LNCAP (cell line): ENCODE measurements at regions not wholly inside any gene's neighbourhood (a gene's known extent, or its start where the extent isn't known, plus 50 kb on each side); places are given as distances from the start of the nearest gene placed in this dataset.

Experiments
- CTCF ChIP-seq: fragments of 450-650 bp; IDR thresholded peaks from 2 replicates; pipeline ENCODE4 v1.5.1; 2017; ENCODE audit warnings: mild to moderate bottlenecking

GRCh38 chr14:48378541-48378940, 703.1 kb upstream of the MDGA2 start:
- no peak for TF ChIP-seq CTCF

GRCh38 chr14:48373981-48374380, 698.6 kb upstream of the MDGA2 start:
- no peak for TF ChIP-seq CTCF

GRCh38 chr14:48350971-48351370, 675.6 kb upstream of the MDGA2 start:
- TF ChIP-seq CTCF: no peak

- no peak for TF ChIP-seq CTCF
These were observed 674.3 kb upstream of the MDGA2 start for GRCh38 chr14:48349689-48350088.

GRCh38 chr14:48341069-48341468, 665.7 kb upstream of the MDGA2 start:
- no peak for TF ChIP-seq CTCF

GRCh38 chr14:48333221-48333920, 658.0 kb upstream of the MDGA2 start:
- TF ChIP-seq CTCF: no peak

- TF ChIP-seq CTCF: no peak
These were observed 656.0 kb upstream of the MDGA2 start for GRCh38 chr14:48331421-48331820.

GRCh38 chr14:48325486-48325885, 650.1 kb upstream of the MDGA2 start:
- TF ChIP-seq CTCF: no peak
